Lung (tissue), 11 donors: ENCODE measurements at regions not wholly inside any gene's neighbourhood (a gene's known extent, or its start where the extent isn't known, plus 50 kb on each side); places are given as distances from the start of the nearest gene placed in this dataset.

Experiments used
- ATAC-seq: fragments of 200-7000 bp; cut with Tn5 transposase; one replicate; pipeline ENCODE4 v1.9.1; 2020; ENCODE audit warnings: moderate number of reproducible peaks; ENCODE audit not compliant: insufficient read depth, low FRiP score
- DNase-seq, 3 donors: peaks; one replicate each; pipeline ENCODE4 v3.0.0-alpha.2; 2013 to 2017
- H3K27ac ChIP-seq, 2 donors: one replicate each; pipeline ENCODE4 v1.5.1; 2013; ENCODE audit warnings: mild to moderate bottlenecking in 2 of 2, moderate library complexity in 2 of 2, control low read depth in 1 of 2, inconsistent platforms in 1 of 2, low read depth in 1 of 2, low read length in 1 of 2
- H3K27me3 ChIP-seq, 3 donors: one replicate each; pipeline ENCODE4 v1.5.1; 2013; ENCODE audit warnings: low read length in 2 of 3; ENCODE audit not compliant: control insufficient read depth in 3 of 3, insufficient read depth in 3 of 3
- H3K36me3 ChIP-seq, 4 donors: one replicate each; pipeline ENCODE4 v1.5.1; 2013; ENCODE audit warnings: low read length in 4 of 4, mild to moderate bottlenecking in 1 of 4, moderate library complexity in 1 of 4; ENCODE audit not compliant: control insufficient read depth in 4 of 4, insufficient read depth in 4 of 4
- H3K4me1 ChIP-seq, 5 donors: one replicate each; pipeline ENCODE4 v1.5.1; 2013; ENCODE audit warnings: low read length in 5 of 5, mild to moderate bottlenecking in 2 of 5, moderate library complexity in 1 of 5; ENCODE audit not compliant: control insufficient read depth in 5 of 5, insufficient read depth in 5 of 5
- H3K4me3 ChIP-seq: one replicate; pipeline ENCODE4 v1.5.1; 2013; ENCODE audit warnings: mild to moderate bottlenecking, control low read depth, moderate library complexity
- H3K9ac ChIP-seq, 2 donors: one replicate each; pipeline ENCODE4 v1.5.1; 2013; ENCODE audit warnings: low read length in 2 of 2, control low read depth in 1 of 2; ENCODE audit not compliant: insufficient read depth in 1 of 2
- H3K9me3 ChIP-seq, 4 donors: one replicate each; pipeline ENCODE4 v1.5.1; 2013; ENCODE audit warnings: low read length in 3 of 4, mild to moderate bottlenecking in 1 of 4, moderate library complexity in 1 of 4; ENCODE audit not compliant: control insufficient read depth in 4 of 4, insufficient read depth in 3 of 4
- WGBS, 2 donors: extraction: QIAGEN DNeasy Blood & Tissue Kit; methylation state at CpG; one replicate each; pipeline ENCODE4 v1.1.7; 2013; 5-methylcytosine and 5-hydroxymethylcytosine counted together
- TF ChIP-seq, protein P1 (sequence below): IDR thresholded peaks from 2 replicates; pipeline ENCODE4 v1.5.1; 2012; ENCODE audit warnings: mild to moderate bottlenecking; ENCODE audit errors: control extremely low read depth, extremely low read depth
- donor health status: control.
- donor health status: control.
- donor health status: Bipolar disorder and iron deficiency.
- donor health status: healthy.
- donor health status: DM: yes; HTN: yes; CAD: no.

GRCh38 chr10:56679578-56679977, 318.5 kb upstream of the ZWINT start:
- ATAC-seq: no peak
- H3K36me3 ChIP-seq: no peaks in the 10 kb centered on the region
- TF ChIP-seq, protein P1, sequence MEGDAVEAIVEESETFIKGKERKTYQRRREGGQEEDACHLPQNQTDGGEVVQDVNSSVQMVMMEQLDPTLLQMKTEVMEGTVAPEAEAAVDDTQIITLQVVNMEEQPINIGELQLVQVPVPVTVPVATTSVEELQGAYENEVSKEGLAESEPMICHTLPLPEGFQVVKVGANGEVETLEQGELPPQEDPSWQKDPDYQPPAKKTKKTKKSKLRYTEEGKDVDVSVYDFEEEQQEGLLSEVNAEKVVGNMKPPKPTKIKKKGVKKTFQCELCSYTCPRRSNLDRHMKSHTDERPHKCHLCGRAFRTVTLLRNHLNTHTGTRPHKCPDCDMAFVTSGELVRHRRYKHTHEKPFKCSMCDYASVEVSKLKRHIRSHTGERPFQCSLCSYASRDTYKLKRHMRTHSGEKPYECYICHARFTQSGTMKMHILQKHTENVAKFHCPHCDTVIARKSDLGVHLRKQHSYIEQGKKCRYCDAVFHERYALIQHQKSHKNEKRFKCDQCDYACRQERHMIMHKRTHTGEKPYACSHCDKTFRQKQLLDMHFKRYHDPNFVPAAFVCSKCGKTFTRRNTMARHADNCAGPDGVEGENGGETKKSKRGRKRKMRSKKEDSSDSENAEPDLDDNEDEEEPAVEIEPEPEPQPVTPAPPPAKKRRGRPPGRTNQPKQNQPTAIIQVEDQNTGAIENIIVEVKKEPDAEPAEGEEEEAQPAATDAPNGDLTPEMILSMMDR: no peak
- H3K4me3 ChIP-seq: no peak overlapping the region
- no peak for DNase-seq
- no peaks in the 10 kb centered on the region for H3K4me1 ChIP-seq
- no peaks in the 10 kb centered on the region for H3K27me3 ChIP-seq
- H3K27ac ChIP-seq: no peak overlapping the region
- peaks cover 0 to 2% (median 0%) of the 10 kb centered on the region in 4 donors for H3K9me3 ChIP-seq
- no peak overlapping the region for H3K9ac ChIP-seq

- Histone ChIP-seq H3K36me3 (no peaks in the 10 kb centered on the region), H3K4me1 (no peaks in the 10 kb centered on the region), H3K9me3 (peaks cover 0 to 2% (median 0%) of the 10 kb centered on the region in 4 donors), H3K4me3 (no peak overlapping the region), H3K27ac (no peak overlapping the region), H3K27me3 (no peaks in the 10 kb centered on the region), H3K9ac (no peak overlapping the region)
- TF ChIP-seq, protein P1: no peak
- ATAC-seq (no peak), DNase-seq (no peak)
These were observed 301.8 kb upstream of the ZWINT start for GRCh38 chr10:56662765-56663447.

DNA sequence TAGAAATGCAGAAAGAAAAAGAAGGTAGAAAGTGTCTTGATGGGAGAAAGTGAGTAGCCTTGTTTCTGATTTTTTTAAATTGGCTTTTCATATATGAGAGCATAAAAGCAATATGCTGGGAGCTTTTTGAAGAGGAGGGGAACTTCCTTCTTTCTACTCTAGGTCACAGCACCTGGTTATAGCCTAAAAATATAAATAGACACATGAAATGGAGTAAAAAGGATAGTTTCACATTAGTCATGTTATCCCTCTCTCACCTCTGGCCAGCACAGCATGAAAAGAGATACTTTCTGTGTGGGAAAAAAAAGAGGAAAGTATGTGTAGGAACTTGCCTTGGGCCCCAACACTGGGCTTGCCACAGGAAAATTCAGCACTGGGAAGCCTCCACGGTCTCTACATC, 292.2 kb upstream of the ZWINT start:
- peaks cover 0 to 6% (median 5%) of the 10 kb centered on the region in 4 donors for H3K9me3 ChIP-seq
- no peak overlapping the region for H3K9ac ChIP-seq
- H3K36me3 ChIP-seq: no peaks in the 10 kb centered on the region
- H3K4me1 ChIP-seq: no peaks in the 10 kb centered on the region
- ATAC-seq (no peak), DNase-seq (no peak)
- 59 to 68% methylated on average over 1 of the region's 1 CpG for WGBS, 2 donors
- TF ChIP-seq, protein P1: no peak
- no peak overlapping the region for H3K27ac ChIP-seq
- H3K4me3 ChIP-seq: no peak overlapping the region
- no peaks in the 10 kb centered on the region for H3K27me3 ChIP-seq
